ENCODE measurements at regions not wholly inside any gene's neighbourhood (a gene's known extent, or its start where the extent isn't known, plus 50 kb on each side); places are given as distances from the start of the nearest gene placed in this dataset.
"Not testable (repeated sequence)": the region's sequence is repeated elsewhere in the genome, so short reads cannot be mapped to it uniquely, and the experiment has no call there.

DNA sequence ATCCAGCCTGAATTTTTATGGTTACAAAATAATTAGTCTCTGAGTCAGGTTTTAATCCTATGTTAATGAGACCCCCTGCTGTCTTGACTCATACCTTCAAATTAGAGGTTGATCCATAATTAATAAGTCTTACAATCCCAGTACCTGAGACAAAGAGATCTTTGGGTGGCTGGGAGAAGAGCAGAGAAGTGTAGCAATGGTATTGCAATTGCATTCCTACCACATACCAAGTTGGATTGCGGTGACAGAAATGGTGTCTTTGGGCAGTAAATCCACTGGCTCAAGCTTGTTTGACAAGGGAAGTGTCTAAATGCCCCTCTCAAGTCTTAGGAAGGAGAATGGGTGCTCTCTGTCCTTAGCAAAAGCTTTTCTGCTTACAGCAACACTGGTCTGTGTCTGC lies 150.4 kb downstream of the BTBD3 start:
- peaks cover 20% of the 10 kb centered on the region for H3K9me3 Mint-ChIP-seq
- no peak overlapping the region for H3K4me3 Mint-ChIP-seq
- H3K4me1 Mint-ChIP-seq (ENCODE audit: low read depth): no peaks in the 10 kb centered on the region
- H3K36me3 Mint-ChIP-seq (ENCODE audit: low read depth): no peaks in the 10 kb centered on the region
- H3K27me3 Mint-ChIP-seq: no peaks in the 10 kb centered on the region
- no peak overlapping the region for H3K27ac Mint-ChIP-seq
- intact Hi-C loops (cut with micrococcal nuclease): no loop called here

DNA sequence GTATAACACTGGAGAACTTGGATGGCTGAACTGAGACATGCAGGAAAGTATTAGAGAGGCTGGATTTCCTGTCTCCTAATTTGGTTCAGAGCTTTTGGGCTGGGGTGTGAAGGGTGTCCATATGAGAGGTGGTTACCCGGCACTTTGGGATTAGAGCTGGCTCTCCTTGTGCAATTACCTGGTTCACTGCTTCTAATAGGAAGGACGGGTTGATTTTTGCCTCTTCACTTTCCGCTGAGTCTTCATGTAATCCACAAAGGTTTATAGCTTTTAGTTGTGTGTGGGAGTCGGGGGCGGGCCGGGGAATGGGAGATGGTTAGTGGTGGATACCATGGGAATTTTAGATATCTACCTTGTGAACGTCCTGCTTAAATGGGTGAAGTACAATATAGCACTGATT lies 151.5 kb downstream of the BTBD3 start:
- no peak overlapping the region for H3K4me3 Mint-ChIP-seq
- H3K36me3 Mint-ChIP-seq (ENCODE audit: low read depth): no peaks in the 10 kb centered on the region
- no peak overlapping the region for H3K27ac Mint-ChIP-seq
- no peaks in the 10 kb centered on the region for H3K27me3 Mint-ChIP-seq
- intact Hi-C loops (cut with micrococcal nuclease): no loop called here
- H3K4me1 Mint-ChIP-seq (ENCODE audit: low read depth): peaks cover 6% of the 10 kb centered on the region
- peaks cover 25% of the 10 kb centered on the region for H3K9me3 Mint-ChIP-seq

DNA sequence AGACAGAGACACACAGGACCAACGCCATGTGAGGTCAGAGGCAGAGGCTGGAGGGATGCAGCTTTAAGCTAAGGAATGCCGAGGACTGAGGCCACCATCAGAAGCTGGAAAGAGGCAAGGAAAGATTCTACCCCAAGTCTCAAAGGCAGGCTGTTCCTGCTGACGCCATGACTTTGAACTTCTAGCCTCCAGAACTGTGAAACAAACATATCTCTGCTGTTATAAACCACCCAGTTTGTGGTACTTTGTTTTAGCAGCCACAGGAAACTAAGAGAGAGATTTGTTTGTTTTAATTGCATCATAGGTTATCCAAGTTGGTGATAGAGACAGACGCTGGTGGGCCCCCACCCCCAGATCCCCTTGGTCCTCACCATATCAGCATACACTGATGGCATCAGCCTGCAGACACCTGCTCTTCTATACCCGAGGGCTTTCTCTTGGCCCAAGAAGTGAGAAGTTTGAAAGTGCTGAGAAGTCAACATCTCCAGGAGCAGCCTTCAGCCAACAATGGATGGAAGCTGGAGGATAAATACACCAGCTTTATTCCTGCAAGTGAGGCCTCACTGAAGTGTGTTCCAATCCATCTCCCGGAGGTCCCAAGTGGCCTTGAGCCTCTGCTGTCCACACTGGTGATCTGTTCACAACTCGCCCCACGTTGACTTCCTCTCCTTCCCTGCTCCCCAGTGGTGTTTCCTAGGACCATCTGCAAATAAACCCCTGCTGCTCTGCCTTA lies 154.7 kb downstream of the BTBD3 start:
- no peak overlapping the region for H3K27ac Mint-ChIP-seq
- peaks cover 10% of the 10 kb centered on the region for H3K4me1 Mint-ChIP-seq (ENCODE audit: low read depth)
- intact Hi-C loops (cut with micrococcal nuclease): no loop called here
- no peaks in the 10 kb centered on the region for H3K36me3 Mint-ChIP-seq (ENCODE audit: low read depth)
- no peaks in the 10 kb centered on the region for H3K27me3 Mint-ChIP-seq
- peaks cover 15% of the 10 kb centered on the region for H3K9me3 Mint-ChIP-seq
- no peak overlapping the region for H3K4me3 Mint-ChIP-seq

DNA sequence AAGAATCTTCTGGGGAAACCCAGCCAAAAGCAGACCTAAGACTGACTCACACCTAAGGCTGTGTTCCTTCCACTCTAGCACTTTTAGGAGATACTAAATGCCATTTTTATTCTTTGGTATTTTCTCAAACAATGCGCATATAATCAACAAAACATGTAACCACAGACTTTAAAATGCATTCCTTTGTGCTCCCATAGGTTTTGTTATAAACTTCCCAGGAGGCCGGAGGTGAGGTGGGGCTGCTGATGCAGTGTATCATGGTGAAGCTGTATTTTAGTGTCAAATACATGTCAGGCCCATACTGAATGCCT lies 155.2 kb downstream of the BTBD3 start:
- Mint-ChIP-seq H3K9me3 (peaks cover 15% of the 10 kb centered on the region), H3K4me1 (ENCODE audit: low read depth) (peaks cover 10% of the 10 kb centered on the region), H3K27me3 (no peaks in the 10 kb centered on the region), H3K27ac (no peak overlapping the region), H3K36me3 (ENCODE audit: low read depth) (no peaks in the 10 kb centered on the region), H3K4me3 (no peak overlapping the region)
- intact Hi-C loops (cut with micrococcal nuclease): no loop called here

DNA sequence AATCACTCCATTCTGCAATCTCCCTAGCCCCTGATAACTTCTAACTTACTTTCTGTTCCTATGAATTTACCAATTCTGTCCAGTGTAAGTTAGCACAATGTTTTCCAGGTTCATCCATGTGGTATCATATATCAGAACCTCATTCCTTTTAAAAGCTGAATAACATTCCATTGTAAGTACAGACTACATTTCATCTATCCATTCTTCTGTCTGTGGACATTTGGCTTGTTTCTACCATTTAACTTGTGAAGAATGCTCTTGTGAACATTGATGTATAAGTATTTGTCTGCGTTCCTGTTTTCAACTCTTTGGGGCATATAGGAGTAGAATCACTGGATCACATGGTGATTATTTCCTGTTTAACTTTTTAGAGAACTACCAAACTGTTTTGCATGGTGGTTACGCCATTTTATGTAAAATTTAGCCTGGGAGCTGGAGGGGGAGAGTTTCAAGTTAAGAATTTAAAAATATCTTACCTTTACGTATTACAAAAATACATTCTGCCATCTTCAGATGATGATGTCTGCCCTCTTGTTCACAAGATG lies 156.5 kb downstream of the BTBD3 start:
- Mint-ChIP-seq H3K9me3 (peaks cover 15% of the 10 kb centered on the region), H3K4me3 (no peak overlapping the region), H3K36me3 (ENCODE audit: low read depth) (no peaks in the 10 kb centered on the region), H3K27ac (no peak overlapping the region), H3K27me3 (no peaks in the 10 kb centered on the region), H3K4me1 (ENCODE audit: low read depth) (peaks cover 10% of the 10 kb centered on the region)
- intact Hi-C loops (cut with micrococcal nuclease): no loop called here

DNA sequence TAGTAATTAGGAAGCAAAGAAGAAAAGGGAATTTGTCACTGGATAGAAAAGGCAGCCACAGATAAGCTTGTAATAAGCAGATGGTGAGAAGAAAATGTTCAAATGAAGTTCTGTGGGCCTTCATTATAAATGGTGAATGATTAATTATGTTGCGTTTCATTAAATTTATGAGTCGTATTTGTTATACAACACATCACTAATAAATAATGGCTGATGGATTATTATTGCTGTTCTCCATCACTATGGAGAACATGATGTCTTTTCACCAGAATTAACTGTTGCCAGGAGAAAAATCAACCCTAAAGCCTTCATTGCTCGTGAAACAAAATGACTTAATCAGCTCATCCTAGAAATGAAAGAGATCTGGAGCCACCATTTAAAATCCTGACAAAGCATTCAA lies 158.5 kb downstream of the BTBD3 start:
- H3K4me1 Mint-ChIP-seq (ENCODE audit: low read depth): peaks cover 15% of the 10 kb centered on the region
- H3K9me3 Mint-ChIP-seq: peaks cover 15% of the 10 kb centered on the region
- intact Hi-C loops (cut with micrococcal nuclease): no loop called here
- H3K4me3 Mint-ChIP-seq: no peak overlapping the region
- H3K36me3 Mint-ChIP-seq (ENCODE audit: low read depth): no peaks in the 10 kb centered on the region
- no peak overlapping the region for H3K27ac Mint-ChIP-seq
- H3K27me3 Mint-ChIP-seq: no peaks in the 10 kb centered on the region

DNA sequence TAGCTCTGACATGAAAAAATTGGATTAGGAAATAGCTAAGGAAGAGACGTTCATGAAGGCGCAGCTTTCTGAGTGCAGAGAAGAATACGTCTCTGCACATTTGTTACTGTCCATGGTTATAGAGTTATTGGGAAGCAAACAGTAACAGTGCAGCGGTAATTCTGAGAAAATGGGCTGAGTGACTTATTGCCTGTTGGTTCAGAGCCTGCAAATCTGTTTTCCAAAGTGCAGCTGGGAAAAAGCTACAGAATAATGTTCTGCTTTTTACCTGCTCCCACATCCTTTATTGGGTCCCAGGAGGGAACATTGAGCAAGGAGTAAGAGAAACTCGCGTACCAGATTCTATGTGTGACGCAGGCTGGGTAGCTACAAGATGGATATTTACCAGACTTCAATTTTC lies 160.2 kb downstream of the BTBD3 start:
- Mint-ChIP-seq H3K4me3 (no peak overlapping the region), H3K27me3 (no peaks in the 10 kb centered on the region), H3K36me3 (ENCODE audit: low read depth) (no peaks in the 10 kb centered on the region), H3K27ac (no peak overlapping the region), H3K9me3 (peaks cover 15% of the 10 kb centered on the region), H3K4me1 (ENCODE audit: low read depth) (peaks cover 15% of the 10 kb centered on the region)
- intact Hi-C loops (cut with micrococcal nuclease): no loop called here

DNA sequence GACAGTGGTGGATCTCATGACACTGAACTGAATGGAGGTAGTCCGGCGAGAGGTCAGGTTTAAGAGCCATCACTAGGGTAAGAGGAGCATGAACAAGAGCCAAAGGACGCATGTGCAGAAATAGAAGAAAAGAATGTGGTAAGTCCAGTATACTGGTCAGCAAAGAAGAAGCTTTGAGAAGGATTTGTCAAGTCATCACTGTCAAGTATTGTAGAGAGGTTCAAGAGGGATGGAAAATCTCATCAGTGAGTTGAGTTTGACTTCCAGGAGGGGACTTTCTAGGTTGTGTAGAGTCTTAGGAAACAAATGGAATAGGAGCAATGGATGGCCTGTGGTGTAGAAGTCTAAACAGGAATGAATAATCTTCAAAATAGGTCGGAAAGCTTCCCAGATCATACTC lies 161.8 kb downstream of the BTBD3 start:
- no peak overlapping the region for H3K4me3 Mint-ChIP-seq
- intact Hi-C loops (cut with micrococcal nuclease): no loop called here
- no peaks in the 10 kb centered on the region for H3K27me3 Mint-ChIP-seq
- H3K36me3 Mint-ChIP-seq (ENCODE audit: low read depth): no peaks in the 10 kb centered on the region
- peaks cover 7% of the 10 kb centered on the region for H3K4me1 Mint-ChIP-seq (ENCODE audit: low read depth)
- peaks cover 7% of the 10 kb centered on the region for H3K9me3 Mint-ChIP-seq
- H3K27ac Mint-ChIP-seq: no peak overlapping the region

DNA sequence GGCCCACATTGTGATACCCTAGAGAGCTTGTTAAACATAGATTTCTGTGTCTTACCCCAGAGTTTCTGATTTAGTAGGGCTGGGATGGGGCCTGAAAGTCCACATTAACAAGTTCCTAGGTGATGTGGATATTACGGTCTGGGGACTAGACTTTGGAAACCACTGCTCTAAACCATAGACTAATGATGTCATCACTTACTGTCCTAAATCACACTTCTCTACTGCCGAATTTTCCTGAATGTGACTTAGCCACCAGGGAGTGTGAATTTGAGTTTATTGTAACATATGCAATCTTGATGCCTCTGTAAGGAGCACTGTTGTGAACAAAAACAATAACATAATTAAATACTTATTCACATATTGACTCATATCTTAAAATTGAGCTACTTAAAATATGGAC lies 165.6 kb downstream of the BTBD3 start:
- H3K27ac Mint-ChIP-seq: no peak overlapping the region
- H3K9me3 Mint-ChIP-seq: no peaks in the 10 kb centered on the region
- no peak overlapping the region for H3K4me3 Mint-ChIP-seq
- no peaks in the 10 kb centered on the region for H3K36me3 Mint-ChIP-seq (ENCODE audit: low read depth)
- intact Hi-C loops (cut with micrococcal nuclease): no loop called here
- H3K4me1 Mint-ChIP-seq (ENCODE audit: low read depth): peaks cover 11% of the 10 kb centered on the region
- no peaks in the 10 kb centered on the region for H3K27me3 Mint-ChIP-seq

DNA sequence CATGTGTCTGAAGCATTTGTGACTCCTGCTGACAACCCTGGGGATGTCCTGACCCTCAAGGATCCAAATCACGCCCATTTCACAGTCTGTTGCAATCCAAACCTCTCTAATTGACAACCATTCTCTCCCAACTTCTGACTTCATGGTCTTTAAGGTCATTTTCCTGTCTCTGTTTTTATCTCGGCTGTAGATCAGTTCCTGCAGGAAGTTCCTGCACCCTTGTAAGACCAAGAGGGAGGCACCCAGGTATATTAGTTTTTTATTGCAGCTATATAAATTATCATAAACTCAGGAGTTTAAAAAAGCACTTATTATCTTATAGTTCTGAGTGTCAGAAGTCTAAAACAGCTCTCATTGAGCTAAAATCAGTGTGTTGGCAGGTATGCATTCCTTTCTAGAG lies 166.8 kb downstream of the BTBD3 start:
- Mint-ChIP-seq H3K4me3 (no peak overlapping the region), H3K4me1 (ENCODE audit: low read depth) (peaks cover 11% of the 10 kb centered on the region), H3K36me3 (ENCODE audit: low read depth) (no peaks in the 10 kb centered on the region), H3K27ac (no peak overlapping the region), H3K27me3 (no peaks in the 10 kb centered on the region), H3K9me3 (no peaks in the 10 kb centered on the region)
- intact Hi-C loops (cut with micrococcal nuclease): no loop called here

DNA sequence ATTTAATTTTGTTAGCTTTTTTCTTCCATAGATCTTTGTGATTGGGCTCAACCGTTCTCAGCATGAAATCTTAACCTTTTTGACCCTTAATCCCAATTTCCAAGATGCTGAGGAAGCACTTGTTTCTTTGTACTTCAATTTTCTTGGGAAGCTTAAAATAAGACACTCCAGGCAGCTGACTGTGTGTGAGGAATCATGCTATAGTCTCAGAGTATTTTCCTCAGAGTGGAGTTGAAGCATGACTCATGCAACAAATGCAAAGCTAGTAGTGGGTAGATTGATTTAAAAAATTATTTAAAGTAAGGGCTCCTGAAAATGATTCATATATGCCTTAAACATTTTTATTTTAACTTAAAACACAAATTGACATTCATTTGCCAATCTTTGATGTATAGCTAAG lies 168.7 kb downstream of the BTBD3 start:
- H3K36me3 Mint-ChIP-seq (ENCODE audit: low read depth): no peaks in the 10 kb centered on the region
- no peaks in the 10 kb centered on the region for H3K9me3 Mint-ChIP-seq
- H3K4me3 Mint-ChIP-seq: no peak overlapping the region
- H3K4me1 Mint-ChIP-seq (ENCODE audit: low read depth): peaks cover 11% of the 10 kb centered on the region
- H3K27me3 Mint-ChIP-seq: no peaks in the 10 kb centered on the region
- intact Hi-C loops (cut with micrococcal nuclease): no loop called here
- H3K27ac Mint-ChIP-seq: no peak overlapping the region

DNA sequence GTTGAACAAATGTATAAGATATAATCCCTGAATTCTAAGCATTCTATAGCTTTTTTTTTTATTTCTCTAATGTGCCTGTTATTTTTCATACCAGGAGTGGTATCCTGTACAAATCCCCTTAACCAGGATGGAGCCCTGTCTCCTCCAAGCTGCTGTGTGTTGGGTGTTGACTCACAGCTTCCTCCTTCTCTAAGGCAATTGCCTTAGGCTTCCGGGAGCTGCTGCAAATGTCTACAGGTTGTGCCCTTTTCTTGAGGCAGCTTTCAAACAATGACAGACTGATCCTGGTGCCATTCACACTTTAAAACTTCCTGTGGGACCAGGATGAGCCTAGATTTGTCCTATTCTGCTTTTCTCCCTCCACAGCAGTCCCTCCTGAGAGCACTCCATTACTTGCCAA lies 173.2 kb downstream of the BTBD3 start:
- no peaks in the 10 kb centered on the region for H3K9me3 Mint-ChIP-seq
- H3K36me3 Mint-ChIP-seq (ENCODE audit: low read depth): no peaks in the 10 kb centered on the region
- H3K4me3 Mint-ChIP-seq: no peak overlapping the region
- H3K27me3 Mint-ChIP-seq: no peaks in the 10 kb centered on the region
- intact Hi-C loops (cut with micrococcal nuclease): no loop called here
- no peak overlapping the region for H3K27ac Mint-ChIP-seq
- H3K4me1 Mint-ChIP-seq (ENCODE audit: low read depth): peaks cover 18% of the 10 kb centered on the region

DNA sequence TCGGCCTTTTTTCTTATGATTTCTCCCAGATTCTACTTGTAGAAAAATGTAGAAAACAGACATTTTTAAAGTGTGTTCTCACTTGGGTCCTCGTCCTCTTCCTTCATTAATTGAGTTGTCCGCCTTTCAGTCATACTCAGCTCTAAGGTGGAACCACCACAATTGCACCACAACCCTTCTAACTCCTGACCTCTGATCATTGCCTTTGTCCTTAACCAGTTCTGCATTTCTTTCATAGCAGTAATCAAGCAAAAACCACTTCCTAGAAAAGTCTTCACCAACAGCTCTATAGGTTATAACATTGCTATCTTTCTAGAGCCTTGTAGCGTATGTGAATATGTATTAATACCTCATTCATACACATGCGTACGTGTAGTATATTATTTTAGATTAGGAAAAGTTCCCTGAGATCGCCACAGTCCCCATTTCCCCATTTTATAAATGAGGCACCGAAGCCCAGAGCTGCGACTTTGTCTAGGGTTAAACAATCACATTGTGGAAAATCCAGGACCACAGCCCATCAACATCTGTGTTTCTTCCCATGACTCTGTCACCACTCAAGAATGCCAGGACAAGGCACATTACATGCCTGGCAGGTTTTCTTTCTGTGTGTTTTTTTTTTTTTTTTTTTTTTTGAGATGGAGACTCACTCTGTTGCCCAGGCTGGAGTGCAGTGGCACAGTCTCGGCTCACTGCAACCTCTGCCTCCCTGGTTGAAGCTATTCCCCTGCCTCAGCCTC lies 175.5 kb downstream of the BTBD3 start:
- Mint-ChIP-seq H3K9me3 (no peaks in the 10 kb centered on the region), H3K4me1 (ENCODE audit: low read depth) (peaks cover 13% of the 10 kb centered on the region), H3K27ac (no peak overlapping the region), H3K36me3 (ENCODE audit: low read depth) (no peaks in the 10 kb centered on the region), H3K4me3 (no peak overlapping the region), H3K27me3 (no peaks in the 10 kb centered on the region)
- intact Hi-C loops (cut with micrococcal nuclease): no loop called here

DNA sequence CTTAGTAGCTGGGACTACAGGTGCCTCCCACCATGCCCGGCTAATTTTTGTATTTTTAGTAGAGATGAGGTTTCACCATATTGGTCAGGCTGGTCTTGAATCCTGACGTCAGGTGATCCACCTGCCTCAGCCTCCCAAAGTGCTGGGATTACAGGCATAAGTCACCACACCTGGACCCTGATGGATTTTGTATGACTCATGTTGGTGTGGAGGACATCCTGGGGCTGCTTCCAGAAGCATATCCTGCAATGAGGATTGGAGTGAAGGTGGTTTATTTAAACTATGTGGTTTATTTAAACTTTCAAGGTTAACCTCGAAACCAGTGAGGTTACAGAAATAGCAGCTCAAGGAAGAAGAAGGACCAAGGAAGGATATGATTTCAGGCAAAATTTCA lies 176.1 kb downstream of the BTBD3 start:
- H3K9me3 Mint-ChIP-seq; H3K36me3 Mint-ChIP-seq (ENCODE audit: low read depth); H3K27ac Mint-ChIP-seq; intact Hi-C loops (cut with micrococcal nuclease); H3K4me3 Mint-ChIP-seq; H3K27me3 Mint-ChIP-seq: not testable (repeated sequence)
- H3K4me1 Mint-ChIP-seq (ENCODE audit: low read depth): peaks cover 13% of the 10 kb centered on the region
